ENCODE measurements at regions not wholly inside any gene's neighbourhood (a gene's known extent, or its start where the extent isn't known, plus 50 kb on each side); places are given as distances from the start of the nearest gene placed in this dataset.

DNA sequence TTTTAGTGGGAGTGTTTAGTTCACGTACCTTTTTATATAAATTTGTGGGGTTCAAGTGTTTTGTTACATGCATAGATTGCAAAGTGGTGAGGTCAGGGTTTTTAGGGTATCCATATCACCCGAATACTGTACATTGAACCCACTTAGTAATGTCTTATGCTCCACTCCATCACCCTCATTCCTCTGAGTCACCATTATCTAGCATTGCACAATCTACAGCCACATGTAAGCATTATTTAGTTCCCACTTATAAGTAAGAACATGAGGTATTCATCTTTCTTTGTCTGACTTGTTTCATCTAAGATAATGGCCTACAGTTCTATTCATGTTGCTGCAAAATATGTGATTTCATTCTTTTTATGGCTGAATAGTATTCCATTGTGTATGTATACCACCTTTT, 583.7 kb upstream of the LRFN5 start:
- Mint-ChIP-seq H3K36me3 (no peaks in the 10 kb centered on the region), H3K4me1 (no peaks in the 10 kb centered on the region), H3K27me3 (no peaks in the 10 kb centered on the region), H3K9me3 (peaks cover 0 to 8% (median 4%) of the 10 kb centered on the region in 8 donors), H3K27ac (no peak overlapping the region), H3K4me3 (no peak overlapping the region)
- no peak for DNase-seq
- POLR2A ChIA-PET (ENCODE audit: partially characterized antibody): no interaction called here
- Histone ChIP-seq H3K36me3 (ENCODE audit: insufficient read depth, low read length) (no peaks in the 10 kb centered on the region), H3K4me3 (ENCODE audit: low read length in 2 of 2) (no peak overlapping the region), H3K4me1 (ENCODE audit: insufficient read depth, low read length) (no peaks in the 10 kb centered on the region), H3K27me3 (ENCODE audit: insufficient read depth, low read length) (no peaks in the 10 kb centered on the region), H3K27ac (ENCODE audit: low read depth, low read length) (no peak overlapping the region), H3K9me3 (ENCODE audit: control insufficient read depth in 1 of 2, low read length in 2 of 2) (no peaks in the 10 kb centered on the region)
- CTCF ChIA-PET (ENCODE audit: partially characterized antibody): no interaction called here
- intact Hi-C loops (cut with micrococcal nuclease): no loop called here

DNA sequence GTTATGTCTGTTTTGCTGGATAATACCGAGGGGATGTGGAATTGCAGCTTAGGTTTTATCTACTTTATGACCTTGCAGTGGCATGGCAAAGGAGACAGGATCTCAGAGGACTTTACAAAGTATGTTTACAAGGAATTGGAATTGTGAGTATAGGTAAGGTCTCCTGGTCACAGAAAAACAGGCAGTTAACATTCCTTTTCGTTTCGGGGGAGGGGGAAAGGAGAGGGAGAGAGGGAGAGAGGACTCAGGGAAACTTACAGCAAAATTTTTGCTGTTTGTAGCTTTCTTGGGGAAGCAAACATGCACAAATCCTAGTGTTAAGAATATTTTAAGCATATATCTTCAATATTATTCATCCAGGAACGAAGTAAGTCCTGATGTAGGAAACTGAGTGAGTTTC, 590.5 kb upstream of the LRFN5 start:
- CTCF ChIA-PET (ENCODE audit: partially characterized antibody): no interaction called here
- H3K27ac ChIP-seq (ENCODE audit: low read depth, low read length): no peak overlapping the region
- no peaks in the 10 kb centered on the region for H3K4me1 ChIP-seq (ENCODE audit: insufficient read depth, low read length)
- no peaks in the 10 kb centered on the region for H3K36me3 ChIP-seq (ENCODE audit: insufficient read depth, low read length)
- no peak for DNase-seq
- no peak overlapping the region for H3K27ac Mint-ChIP-seq
- no peaks in the 10 kb centered on the region for H3K27me3 ChIP-seq (ENCODE audit: insufficient read depth, low read length)
- H3K27me3 Mint-ChIP-seq: no peaks in the 10 kb centered on the region
- H3K4me1 Mint-ChIP-seq: no peaks in the 10 kb centered on the region
- H3K36me3 Mint-ChIP-seq: no peaks in the 10 kb centered on the region
- no peaks in the 10 kb centered on the region for H3K9me3 ChIP-seq (ENCODE audit: control insufficient read depth in 1 of 2, low read length in 2 of 2)
- intact Hi-C loops (cut with micrococcal nuclease): no loop called here
- H3K4me3 ChIP-seq (ENCODE audit: low read length in 2 of 2): no peak overlapping the region
- H3K9me3 Mint-ChIP-seq: peaks cover 0 to 4% (median 0%) of the 10 kb centered on the region in 8 donors
- no peak overlapping the region for H3K4me3 Mint-ChIP-seq
- POLR2A ChIA-PET (ENCODE audit: partially characterized antibody): no interaction called here

DNA sequence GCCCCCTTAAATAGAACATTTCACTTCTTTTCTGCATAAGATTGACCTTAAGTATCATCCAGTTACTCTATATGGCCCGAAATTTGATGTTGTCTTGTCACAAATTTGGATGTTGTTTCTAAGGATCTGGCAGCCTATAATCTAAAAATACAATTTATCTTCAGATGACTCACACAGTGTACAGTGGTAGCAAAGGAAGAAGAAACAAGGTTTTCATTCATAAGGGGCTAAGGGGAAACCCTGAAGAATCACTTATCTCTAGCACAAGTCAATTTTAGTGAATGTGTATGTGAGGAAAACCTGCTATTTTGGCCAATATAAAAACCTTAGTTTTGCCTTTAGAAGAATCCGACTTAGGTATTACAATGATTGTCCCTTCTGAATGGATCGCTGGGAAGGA, 606.3 kb upstream of the LRFN5 start:
- H3K36me3 ChIP-seq (ENCODE audit: insufficient read depth, low read length): no peaks in the 10 kb centered on the region
- CTCF ChIA-PET (ENCODE audit: partially characterized antibody): no interaction called here
- no peak overlapping the region for H3K27ac ChIP-seq (ENCODE audit: low read depth, low read length)
- no peaks in the 10 kb centered on the region for H3K36me3 Mint-ChIP-seq
- H3K4me3 Mint-ChIP-seq: no peak overlapping the region
- peaks cover 0 to 10% (median 2%) of the 10 kb centered on the region in 8 donors for H3K9me3 Mint-ChIP-seq
- DNase-seq: no peak
- POLR2A ChIA-PET (ENCODE audit: partially characterized antibody): no interaction called here
- H3K4me1 Mint-ChIP-seq: no peaks in the 10 kb centered on the region
- no peaks in the 10 kb centered on the region for H3K27me3 Mint-ChIP-seq
- H3K4me1 ChIP-seq (ENCODE audit: insufficient read depth, low read length): no peaks in the 10 kb centered on the region
- no peak overlapping the region for H3K4me3 ChIP-seq (ENCODE audit: low read length in 2 of 2)
- intact Hi-C loops (cut with micrococcal nuclease): no loop called here
- no peak overlapping the region for H3K27ac Mint-ChIP-seq
- H3K9me3 ChIP-seq (ENCODE audit: control insufficient read depth in 1 of 2, low read length in 2 of 2): peaks cover 0 to 3% of the 10 kb centered on the region in 2 donors
- no peaks in the 10 kb centered on the region for H3K27me3 ChIP-seq (ENCODE audit: insufficient read depth, low read length)

DNA sequence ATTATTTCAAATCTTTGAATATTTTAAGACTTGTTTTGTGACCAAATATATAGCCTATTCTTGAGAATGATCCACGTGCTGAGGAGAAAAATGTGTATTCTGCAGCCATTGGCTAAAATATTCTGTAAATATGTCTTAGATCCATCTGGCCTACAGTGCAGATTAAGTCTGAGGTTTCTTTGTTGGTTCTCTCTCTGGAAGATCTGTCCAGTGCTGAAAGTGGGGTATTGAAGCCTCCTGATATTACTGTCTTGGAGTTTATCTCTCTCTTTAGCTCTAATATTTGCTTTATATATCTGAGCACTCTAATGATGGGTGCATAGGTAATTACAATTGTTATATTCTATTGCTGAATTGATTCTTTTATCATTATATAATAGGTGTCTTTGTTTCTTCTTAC, 617.4 kb upstream of the LRFN5 start:
- no peak overlapping the region for H3K4me3 ChIP-seq (ENCODE audit: low read length in 2 of 2)
- H3K36me3 ChIP-seq (ENCODE audit: insufficient read depth, low read length): no peaks in the 10 kb centered on the region
- CTCF ChIA-PET (ENCODE audit: partially characterized antibody): no interaction called here
- H3K27me3 ChIP-seq (ENCODE audit: insufficient read depth, low read length): no peaks in the 10 kb centered on the region
- no peaks in the 10 kb centered on the region for H3K4me1 ChIP-seq (ENCODE audit: insufficient read depth, low read length)
- no peak overlapping the region for H3K4me3 Mint-ChIP-seq
- H3K36me3 Mint-ChIP-seq: no peaks in the 10 kb centered on the region
- H3K4me1 Mint-ChIP-seq: no peaks in the 10 kb centered on the region
- H3K9me3 Mint-ChIP-seq: peaks cover 6 to 24% (median 15%) of the 10 kb centered on the region in 8 donors
- H3K27ac Mint-ChIP-seq: no peak overlapping the region
- H3K27ac ChIP-seq (ENCODE audit: low read depth, low read length): no peak overlapping the region
- no peak for DNase-seq
- intact Hi-C loops (cut with micrococcal nuclease): no loop called here
- no peaks in the 10 kb centered on the region for H3K9me3 ChIP-seq (ENCODE audit: control insufficient read depth in 1 of 2, low read length in 2 of 2)
- no peaks in the 10 kb centered on the region for H3K27me3 Mint-ChIP-seq
- POLR2A ChIA-PET (ENCODE audit: partially characterized antibody): no interaction called here

DNA sequence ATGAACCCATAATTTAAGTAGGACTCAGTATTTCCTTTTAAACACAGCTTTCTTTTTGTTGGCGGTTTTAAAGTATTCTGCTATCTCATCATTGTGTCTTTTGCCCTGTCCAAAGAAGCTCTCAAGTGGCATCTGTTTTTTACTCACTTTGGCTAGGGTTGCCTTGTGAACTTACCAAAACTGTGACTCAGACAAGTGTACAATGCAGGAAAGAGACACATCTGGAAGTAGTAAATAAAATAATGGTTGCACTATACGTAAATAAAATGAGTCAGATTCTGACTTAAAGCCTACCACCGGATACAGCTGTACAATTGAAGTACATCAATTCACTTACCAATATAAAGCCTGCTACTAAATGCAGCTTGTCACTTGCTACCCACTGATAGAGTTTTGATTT, 619.2 kb upstream of the LRFN5 start:
- no peak overlapping the region for H3K4me3 Mint-ChIP-seq
- Histone ChIP-seq H3K4me3 (ENCODE audit: low read length in 2 of 2) (no peak overlapping the region), H3K4me1 (ENCODE audit: insufficient read depth, low read length) (no peaks in the 10 kb centered on the region), H3K27ac (ENCODE audit: low read depth, low read length) (no peak overlapping the region), H3K27me3 (ENCODE audit: insufficient read depth, low read length) (no peaks in the 10 kb centered on the region), H3K36me3 (ENCODE audit: insufficient read depth, low read length) (no peaks in the 10 kb centered on the region), H3K9me3 (ENCODE audit: control insufficient read depth in 1 of 2, low read length in 2 of 2) (no peaks in the 10 kb centered on the region)
- H3K36me3 Mint-ChIP-seq: no peaks in the 10 kb centered on the region
- ChIA-PET CTCF (ENCODE audit: partially characterized antibody) (no interaction called here), POLR2A (ENCODE audit: partially characterized antibody) (no interaction called here)
- no peaks in the 10 kb centered on the region for H3K4me1 Mint-ChIP-seq
- no peaks in the 10 kb centered on the region for H3K27me3 Mint-ChIP-seq
- peaks cover 5 to 20% (median 13%) of the 10 kb centered on the region in 8 donors for H3K9me3 Mint-ChIP-seq
- intact Hi-C loops (cut with micrococcal nuclease): no loop called here
- H3K27ac Mint-ChIP-seq: no peak overlapping the region
- no peak for DNase-seq

DNA sequence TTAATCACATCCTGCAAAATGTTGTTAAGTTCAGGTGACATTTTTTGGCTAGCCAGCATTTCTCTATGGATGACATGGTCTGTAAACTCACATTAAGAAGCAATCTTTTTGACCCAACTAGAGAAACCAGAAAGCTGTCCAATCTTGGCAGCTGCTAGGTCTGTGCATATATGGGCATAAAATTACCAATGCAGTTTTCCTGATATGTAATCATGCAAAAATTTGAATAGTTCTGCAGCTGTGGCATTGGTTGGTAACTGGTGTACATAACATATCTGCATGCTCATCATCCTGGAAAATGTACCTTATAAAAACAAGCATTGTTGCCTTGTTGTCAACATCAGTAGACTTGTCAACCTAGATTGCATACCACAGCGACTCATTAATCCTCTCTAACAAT, 620.0 kb upstream of the LRFN5 start:
- H3K36me3 ChIP-seq (ENCODE audit: insufficient read depth, low read length): no peaks in the 10 kb centered on the region
- ChIA-PET POLR2A (ENCODE audit: partially characterized antibody) (no interaction called here), CTCF (ENCODE audit: partially characterized antibody) (no interaction called here)
- no peak for DNase-seq
- H3K9me3 ChIP-seq (ENCODE audit: control insufficient read depth in 1 of 2, low read length in 2 of 2): no peaks in the 10 kb centered on the region
- peaks cover 2 to 21% (median 7%) of the 10 kb centered on the region in 8 donors for H3K9me3 Mint-ChIP-seq
- intact Hi-C loops (cut with micrococcal nuclease): no loop called here
- no peaks in the 10 kb centered on the region for H3K4me1 ChIP-seq (ENCODE audit: insufficient read depth, low read length)
- H3K27ac Mint-ChIP-seq: no peak overlapping the region
- no peak overlapping the region for H3K27ac ChIP-seq (ENCODE audit: low read depth, low read length)
- no peaks in the 10 kb centered on the region for H3K4me1 Mint-ChIP-seq
- no peaks in the 10 kb centered on the region for H3K27me3 ChIP-seq (ENCODE audit: insufficient read depth, low read length)
- no peaks in the 10 kb centered on the region for H3K27me3 Mint-ChIP-seq
- H3K4me3 Mint-ChIP-seq: no peak overlapping the region
- no peak overlapping the region for H3K4me3 ChIP-seq (ENCODE audit: low read length in 2 of 2)
- H3K36me3 Mint-ChIP-seq: no peaks in the 10 kb centered on the region

DNA sequence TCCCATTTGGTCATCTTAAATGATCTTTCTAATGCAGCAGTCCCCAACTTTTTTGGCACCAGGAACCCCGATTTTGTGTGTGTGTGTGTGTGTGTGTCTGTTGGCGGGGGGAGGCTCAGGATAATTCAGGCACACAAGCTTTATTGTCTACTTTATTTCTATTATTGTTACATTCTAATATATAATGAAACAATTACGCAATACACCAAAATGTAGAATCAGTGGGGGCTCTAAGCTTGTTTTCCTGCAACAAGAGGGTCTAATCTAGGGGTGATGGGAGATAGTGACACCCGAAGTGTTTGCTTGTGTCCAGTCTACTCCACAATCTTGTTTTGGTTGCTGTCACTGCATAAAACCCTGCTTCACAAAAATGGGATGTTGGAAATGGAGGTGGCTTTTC, 621.1 kb upstream of the LRFN5 start:
- CTCF ChIA-PET (ENCODE audit: partially characterized antibody): no interaction called here
- intact Hi-C loops (cut with micrococcal nuclease): no loop called here
- peaks cover 2 to 13% (median 7%) of the 10 kb centered on the region in 8 donors for H3K9me3 Mint-ChIP-seq
- Histone ChIP-seq H3K4me1 (ENCODE audit: insufficient read depth, low read length) (no peaks in the 10 kb centered on the region), H3K9me3 (ENCODE audit: control insufficient read depth in 1 of 2, low read length in 2 of 2) (no peaks in the 10 kb centered on the region), H3K36me3 (ENCODE audit: insufficient read depth, low read length) (no peaks in the 10 kb centered on the region), H3K4me3 (ENCODE audit: low read length in 2 of 2) (no peak overlapping the region), H3K27ac (ENCODE audit: low read depth, low read length) (no peak overlapping the region), H3K27me3 (ENCODE audit: insufficient read depth, low read length) (no peaks in the 10 kb centered on the region)
- no peaks in the 10 kb centered on the region for H3K27me3 Mint-ChIP-seq
- H3K4me1 Mint-ChIP-seq: no peaks in the 10 kb centered on the region
- POLR2A ChIA-PET (ENCODE audit: partially characterized antibody): no interaction called here
- no peak overlapping the region for H3K27ac Mint-ChIP-seq
- no peaks in the 10 kb centered on the region for H3K36me3 Mint-ChIP-seq
- DNase-seq: no peak
- H3K4me3 Mint-ChIP-seq: no peak overlapping the region

DNA sequence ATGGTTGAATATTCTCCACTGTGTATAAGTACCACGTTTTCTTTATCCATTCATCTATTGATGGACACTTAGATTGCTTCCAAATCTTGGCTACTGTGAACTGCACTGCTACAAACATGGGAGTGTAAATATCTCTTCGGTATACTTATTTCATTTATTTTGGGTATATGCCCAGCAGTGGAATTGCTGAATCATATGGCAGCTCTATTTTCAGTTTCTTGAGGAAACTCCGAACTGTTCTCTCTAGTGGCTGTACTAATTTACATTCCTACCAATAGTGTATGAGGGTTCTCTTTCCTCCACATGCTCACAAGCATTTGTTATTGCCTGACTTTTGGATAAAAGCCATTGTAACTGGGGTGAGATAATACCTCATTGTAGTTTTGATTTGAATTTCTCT, 623.1 kb upstream of the LRFN5 start:
- Mint-ChIP-seq H3K4me1 (no peaks in the 10 kb centered on the region), H3K27me3 (no peaks in the 10 kb centered on the region), H3K4me3 (no peak overlapping the region), H3K9me3 (peaks cover 0 to 9% (median 7%) of the 10 kb centered on the region in 8 donors), H3K36me3 (no peaks in the 10 kb centered on the region), H3K27ac (no peak overlapping the region)
- no peaks in the 10 kb centered on the region for H3K4me1 ChIP-seq (ENCODE audit: insufficient read depth, low read length)
- H3K27me3 ChIP-seq (ENCODE audit: insufficient read depth, low read length): no peaks in the 10 kb centered on the region
- CTCF ChIA-PET (ENCODE audit: partially characterized antibody): no interaction called here
- POLR2A ChIA-PET (ENCODE audit: partially characterized antibody): no interaction called here
- intact Hi-C loops (cut with micrococcal nuclease): no loop called here
- H3K27ac ChIP-seq (ENCODE audit: low read depth, low read length): no peak overlapping the region
- H3K36me3 ChIP-seq (ENCODE audit: insufficient read depth, low read length): no peaks in the 10 kb centered on the region
- no peak for DNase-seq
- H3K9me3 ChIP-seq (ENCODE audit: control insufficient read depth in 1 of 2, low read length in 2 of 2): no peaks in the 10 kb centered on the region
- no peak overlapping the region for H3K4me3 ChIP-seq (ENCODE audit: low read length in 2 of 2)

Measured in CD4-positive, alpha-beta memory T cell (primary cell).